Progenitor cell of endocrine pancreas (in vitro differentiated cells): ENCODE measurements at regions not wholly inside any gene's neighbourhood (a gene's known extent, or its start where the extent isn't known, plus 50 kb on each side); places are given as distances from the start of the nearest gene placed in this dataset.
A peak's percentile ranks its signal among the peaks of the same experiment; 100 is the strongest.

Source experiments
- DNase-seq: peaks from one replicate; pipeline ENCODE4 v3.0.0; 2021; ENCODE audit warnings: low spot score; ENCODE audit not compliant: unreplicated experiment
- H3K27ac Mint-ChIP-seq: 2 replicates; pipeline ENCODE4 v1.8.0; 2021; ENCODE audit warnings: mild to moderate bottlenecking, moderate library complexity, mixed read lengths
- H3K27me3 Mint-ChIP-seq: 2 replicates; pipeline ENCODE4 v1.8.0; 2021; ENCODE audit warnings: mixed read lengths
- H3K36me3 Mint-ChIP-seq: 2 replicates; pipeline ENCODE4 v1.8.0; 2022; ENCODE audit warnings: mixed read lengths; ENCODE audit not compliant: insufficient read depth
- H3K4me1 Mint-ChIP-seq: 2 replicates; pipeline ENCODE4 v1.8.0; 2021; ENCODE audit warnings: low read depth, mixed read lengths
- H3K4me3 Mint-ChIP-seq: 2 replicates; pipeline ENCODE4 v1.8.0; 2021; ENCODE audit warnings: low read depth, mild to moderate bottlenecking, moderate library complexity, mixed read lengths
- H3K9me3 Mint-ChIP-seq: 2 replicates; pipeline ENCODE4 v1.8.0; 2021; ENCODE audit warnings: low read depth, mixed read lengths
- TF ChIP-seq, protein P1 (sequence below): fragments of 200-600 bp; sonication (generic); IDR thresholded peaks from one replicate; pipeline ENCODE4 v1.5.0; 2021; ENCODE audit warnings: antibody characterized with exemption, mild to moderate bottlenecking; ENCODE audit not compliant: unreplicated experiment

DNA sequence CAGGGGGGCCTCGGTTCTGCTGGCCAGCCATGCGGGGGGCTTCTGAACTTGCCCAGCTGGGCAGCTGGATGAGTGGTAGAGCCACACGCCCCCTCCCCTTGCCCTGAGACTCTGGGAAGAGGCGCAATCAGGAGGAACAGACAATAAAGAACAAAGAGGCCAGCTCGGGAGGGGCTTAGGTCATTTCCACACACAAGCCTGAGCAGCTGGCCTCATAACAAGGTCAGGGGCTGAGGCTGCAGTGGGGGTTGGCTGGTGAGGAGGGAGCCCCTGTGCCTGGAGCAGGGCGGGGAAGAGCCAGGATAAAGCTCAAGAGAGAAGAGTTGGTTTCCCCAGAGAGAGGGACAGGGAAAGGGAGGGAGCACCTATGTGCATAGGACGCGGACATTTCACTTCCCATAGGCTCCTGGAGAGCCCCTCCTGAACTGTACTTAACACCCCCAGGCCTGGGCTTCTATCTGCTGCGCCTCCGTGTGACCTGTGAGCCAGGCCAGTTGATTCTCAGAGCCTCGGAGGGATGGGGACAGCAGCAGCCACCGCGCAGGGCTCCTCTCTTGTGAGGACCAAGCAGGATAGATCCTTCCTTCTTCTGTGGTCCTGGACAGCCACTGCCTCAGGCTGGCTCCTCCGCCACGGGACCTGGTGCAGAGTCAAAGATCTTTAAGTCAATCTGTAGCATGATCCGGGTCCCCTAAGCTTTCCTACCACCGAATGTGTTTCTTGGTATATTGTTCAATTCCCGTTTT, 75.3 kb upstream of the GGTA1 start:
- H3K4me1 Mint-ChIP-seq: peaks cover 8% of the 10 kb centered on the region
- H3K4me3 Mint-ChIP-seq: no peak overlapping the region
- TF ChIP-seq, protein P1, sequence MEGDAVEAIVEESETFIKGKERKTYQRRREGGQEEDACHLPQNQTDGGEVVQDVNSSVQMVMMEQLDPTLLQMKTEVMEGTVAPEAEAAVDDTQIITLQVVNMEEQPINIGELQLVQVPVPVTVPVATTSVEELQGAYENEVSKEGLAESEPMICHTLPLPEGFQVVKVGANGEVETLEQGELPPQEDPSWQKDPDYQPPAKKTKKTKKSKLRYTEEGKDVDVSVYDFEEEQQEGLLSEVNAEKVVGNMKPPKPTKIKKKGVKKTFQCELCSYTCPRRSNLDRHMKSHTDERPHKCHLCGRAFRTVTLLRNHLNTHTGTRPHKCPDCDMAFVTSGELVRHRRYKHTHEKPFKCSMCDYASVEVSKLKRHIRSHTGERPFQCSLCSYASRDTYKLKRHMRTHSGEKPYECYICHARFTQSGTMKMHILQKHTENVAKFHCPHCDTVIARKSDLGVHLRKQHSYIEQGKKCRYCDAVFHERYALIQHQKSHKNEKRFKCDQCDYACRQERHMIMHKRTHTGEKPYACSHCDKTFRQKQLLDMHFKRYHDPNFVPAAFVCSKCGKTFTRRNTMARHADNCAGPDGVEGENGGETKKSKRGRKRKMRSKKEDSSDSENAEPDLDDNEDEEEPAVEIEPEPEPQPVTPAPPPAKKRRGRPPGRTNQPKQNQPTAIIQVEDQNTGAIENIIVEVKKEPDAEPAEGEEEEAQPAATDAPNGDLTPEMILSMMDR: no peak
- no peaks in the 10 kb centered on the region for H3K36me3 Mint-ChIP-seq
- H3K9me3 Mint-ChIP-seq: no peaks in the 10 kb centered on the region
- H3K27ac Mint-ChIP-seq: no peak overlapping the region
- DNase-seq: no peak
- peaks cover 16% of the 10 kb centered on the region for H3K27me3 Mint-ChIP-seq

DNA sequence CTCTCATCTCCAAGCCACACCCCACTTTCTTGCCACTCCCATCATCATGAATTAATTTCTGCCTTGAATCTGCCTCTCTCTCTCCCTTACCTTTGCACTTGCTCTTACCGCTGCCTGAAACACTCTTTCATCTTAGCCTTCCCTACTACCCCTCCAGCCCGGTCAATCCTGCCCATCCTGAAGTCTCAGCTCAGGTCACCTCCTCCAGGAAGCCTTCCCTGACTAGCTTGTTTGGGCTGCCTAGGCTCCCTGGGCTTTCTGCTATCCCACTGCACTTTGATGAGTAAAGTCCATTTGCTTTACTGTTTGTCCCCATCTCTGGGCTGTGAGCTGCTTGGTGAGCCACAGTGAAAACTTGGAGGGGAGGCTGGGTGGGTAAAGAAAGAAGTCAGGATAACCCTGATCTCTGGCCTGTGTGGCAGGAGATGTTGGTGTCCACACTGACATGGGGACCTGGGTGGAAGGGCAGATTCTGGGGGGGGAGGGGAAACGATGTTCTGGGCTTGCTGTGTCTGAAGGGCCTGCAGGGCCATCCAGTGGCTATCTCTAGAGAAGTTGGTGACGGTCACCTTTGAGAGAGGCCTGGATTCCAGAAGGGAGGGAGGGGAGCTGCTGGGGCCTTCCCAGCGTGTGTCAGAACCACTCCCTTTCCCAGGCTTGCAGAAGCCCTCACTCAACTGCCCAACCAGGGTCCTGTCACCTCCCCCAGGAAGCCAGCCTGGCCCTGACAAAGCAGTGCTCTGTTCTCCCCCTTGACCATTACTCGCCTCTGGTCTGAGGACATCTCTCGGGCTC, 75.0 kb upstream of the DAB2IP start:
- no peak for DNase-seq
- Mint-ChIP-seq H3K4me3 (no peak overlapping the region), H3K9me3 (no peaks in the 10 kb centered on the region), H3K27ac (peak overlapping the region; percentile 47), H3K36me3 (no peaks in the 10 kb centered on the region), H3K27me3 (peaks cover 13% of the 10 kb centered on the region), H3K4me1 (peaks cover 10% of the 10 kb centered on the region)
- TF ChIP-seq, protein P1: no peak

DNA sequence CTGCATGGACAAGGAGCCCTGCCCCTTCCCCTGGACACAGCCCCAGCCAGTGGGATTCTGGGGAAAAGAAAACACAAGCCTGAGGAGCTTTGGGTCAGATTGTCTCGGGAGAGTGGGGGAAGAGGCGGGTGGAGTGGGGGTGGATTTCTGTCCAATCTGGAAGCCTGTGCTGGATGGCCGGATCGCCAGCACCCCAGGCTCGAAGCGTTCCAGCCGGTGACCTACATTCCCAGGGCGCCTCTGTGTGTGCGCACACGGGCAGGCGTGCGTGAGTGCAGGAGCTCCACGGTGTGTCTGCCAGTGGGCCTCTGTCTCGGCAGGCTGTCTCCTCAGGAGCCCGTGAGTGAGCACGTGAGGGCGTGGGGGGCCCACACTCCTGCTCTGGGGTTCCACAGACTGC, 74.3 kb upstream of the DAB2IP start:
- no peak overlapping the region for H3K4me3 Mint-ChIP-seq
- H3K9me3 Mint-ChIP-seq: no peaks in the 10 kb centered on the region
- no peak for DNase-seq
- TF ChIP-seq, protein P1: no peak
- peaks cover 16% of the 10 kb centered on the region for H3K4me1 Mint-ChIP-seq
- peaks cover 10% of the 10 kb centered on the region for H3K27me3 Mint-ChIP-seq
- no peaks in the 10 kb centered on the region for H3K36me3 Mint-ChIP-seq
- peak overlapping the region; percentile 47 for H3K27ac Mint-ChIP-seq

DNA sequence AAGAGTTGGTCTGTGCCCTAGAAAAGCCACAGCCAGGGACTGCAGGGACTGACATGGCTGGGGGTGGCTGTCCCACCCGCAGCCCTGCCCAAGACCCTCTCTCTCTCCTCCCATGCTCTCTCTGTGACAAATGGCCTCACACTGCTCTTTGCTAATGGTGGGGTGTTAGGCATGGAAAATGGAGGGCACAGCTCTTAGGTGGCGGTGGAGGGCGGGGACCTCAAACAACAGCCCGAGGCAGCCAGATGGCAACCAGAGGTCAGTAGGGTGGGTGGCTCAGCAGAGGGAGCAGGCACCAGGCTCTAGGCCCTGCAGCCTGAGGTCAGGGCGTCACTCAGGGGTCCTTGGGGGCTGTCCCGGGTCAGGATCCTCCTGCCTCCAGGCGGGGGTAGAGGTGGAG, 73.9 kb upstream of the DAB2IP start:
- Mint-ChIP-seq H3K9me3 (no peaks in the 10 kb centered on the region), H3K36me3 (no peaks in the 10 kb centered on the region), H3K27me3 (peaks cover 11% of the 10 kb centered on the region), H3K4me1 (peaks cover 20% of the 10 kb centered on the region), H3K27ac (no peak overlapping the region), H3K4me3 (no peak overlapping the region)
- DNase-seq: no peak
- TF ChIP-seq, protein P1: no peak

DNA sequence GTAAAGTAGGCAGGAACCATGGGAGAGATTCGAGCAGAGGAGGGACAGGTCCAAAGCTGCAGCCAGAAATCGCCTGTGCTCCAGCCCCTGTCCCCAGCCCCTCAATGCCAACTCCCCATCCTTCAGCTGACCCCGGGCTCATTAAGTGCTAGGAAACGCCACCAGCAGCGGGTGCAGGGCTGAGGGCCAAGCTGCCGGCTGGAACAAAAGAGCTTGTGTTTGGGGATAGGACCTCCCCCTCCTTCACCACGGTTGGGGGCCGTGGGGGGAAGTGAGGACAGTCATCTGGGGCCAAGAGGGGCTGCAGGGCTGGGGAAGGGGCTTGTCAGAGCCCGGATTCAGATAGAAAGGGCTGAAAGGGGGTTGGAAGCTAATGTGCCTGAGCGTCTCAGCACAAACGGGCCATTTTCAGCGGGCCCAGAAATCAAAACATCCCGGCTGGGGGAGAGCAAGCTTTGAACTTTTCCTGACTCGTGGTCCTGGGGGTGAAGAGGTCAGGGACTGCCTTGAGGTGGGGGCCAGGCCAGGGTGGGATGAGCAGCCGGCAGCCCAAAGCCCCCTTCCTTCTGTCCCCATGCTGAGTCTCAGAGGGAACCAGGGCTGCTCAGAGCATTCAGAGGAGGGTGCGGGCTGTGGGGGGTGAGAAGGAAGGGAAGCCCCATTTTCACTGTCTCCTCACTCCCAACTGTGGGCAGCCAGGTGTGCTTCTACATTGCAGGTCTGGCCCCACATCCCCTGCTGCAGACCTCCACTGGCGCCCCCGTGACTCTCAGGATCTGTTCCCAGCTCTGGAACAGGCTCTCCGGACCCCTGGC, 69.4 kb upstream of the DAB2IP start:
- H3K9me3 Mint-ChIP-seq: no peaks in the 10 kb centered on the region
- TF ChIP-seq, protein P1: no peak
- H3K4me1 Mint-ChIP-seq: peaks cover 18% of the 10 kb centered on the region
- no peaks in the 10 kb centered on the region for H3K36me3 Mint-ChIP-seq
- DNase-seq: no peak
- peaks cover 21% of the 10 kb centered on the region for H3K27me3 Mint-ChIP-seq
- H3K4me3 Mint-ChIP-seq: no peak overlapping the region
- H3K27ac Mint-ChIP-seq: no peak overlapping the region
